ENCODE measurements at regions not wholly inside any gene's neighbourhood (a gene's known extent, or its start where the extent isn't known, plus 50 kb on each side); places are given as distances from the start of the nearest gene placed in this dataset.

DNA sequence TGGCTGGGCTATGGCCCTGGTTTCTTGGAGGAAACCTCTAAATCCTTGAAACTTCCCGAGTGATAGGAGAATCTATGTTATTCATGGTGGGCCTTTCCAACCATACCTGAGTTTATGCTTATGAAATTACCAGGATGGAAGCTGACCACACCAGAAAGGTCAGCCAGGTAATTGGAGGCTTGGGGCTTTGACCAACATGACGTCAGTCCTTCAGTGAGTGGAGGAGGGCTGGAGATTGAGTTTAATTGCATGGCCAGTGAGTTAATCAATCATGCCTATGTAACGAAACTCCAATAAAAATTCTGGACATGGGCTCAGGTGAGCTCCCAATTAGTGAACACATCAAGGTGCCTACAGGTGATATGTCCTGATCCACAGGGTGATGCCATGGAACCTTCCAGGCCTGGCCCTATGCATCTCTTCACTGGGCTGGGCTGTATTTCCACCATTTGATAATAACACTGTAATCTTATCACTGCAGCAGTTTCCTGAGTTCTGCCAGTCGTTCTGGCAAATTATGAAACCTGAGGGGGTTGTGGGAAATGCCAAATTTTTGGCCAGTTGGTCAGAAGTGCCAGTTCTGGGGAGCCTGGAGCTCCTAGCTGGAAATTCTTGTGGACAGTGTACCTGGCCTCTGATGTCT, 106.5 kb downstream of the CDH26 start:
- no peak for DNase-seq (ENCODE audit: low read depth in 2 of 2)

DNA sequence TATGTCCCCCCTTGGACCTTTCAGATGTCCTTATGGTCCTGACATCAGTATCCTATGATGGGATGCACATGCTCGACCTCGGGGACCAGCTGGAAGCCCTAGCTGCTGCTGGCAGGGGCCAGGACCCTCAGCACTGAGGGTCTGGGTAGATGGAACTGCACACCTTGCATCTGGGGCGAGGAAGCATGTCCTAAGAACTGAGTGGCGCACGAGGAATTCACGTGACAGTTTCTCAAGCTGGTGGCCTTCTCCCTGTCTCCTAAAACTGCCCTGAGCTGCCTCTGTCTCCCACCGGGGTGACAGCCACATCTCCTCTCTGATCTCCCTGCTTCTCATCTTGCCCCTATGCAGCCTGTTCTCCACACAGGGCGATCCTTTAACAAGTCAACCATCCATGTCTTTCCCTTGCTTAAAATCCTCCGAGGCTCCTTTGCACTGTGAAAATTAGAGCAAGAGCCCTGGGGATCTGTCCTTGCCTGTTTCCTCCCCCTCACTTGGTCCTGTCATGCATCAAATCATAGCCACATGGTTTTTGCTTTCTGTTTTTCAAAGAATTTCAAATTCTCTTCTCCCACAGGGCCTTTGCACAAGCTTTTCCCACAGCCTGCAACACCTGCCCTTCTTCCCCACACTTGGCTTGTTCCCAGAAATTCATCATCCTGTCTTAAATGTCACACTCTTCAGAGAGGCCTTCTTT, 107.7 kb downstream of the CDH26 start:
- DNase-seq (ENCODE audit: low read depth in 2 of 2), result no peak

- no peak for DNase-seq (ENCODE audit: low read depth in 2 of 2)
Measured at GRCh38 chr20:60066438-60066823, 108.2 kb downstream of the CDH26 start.

DNA sequence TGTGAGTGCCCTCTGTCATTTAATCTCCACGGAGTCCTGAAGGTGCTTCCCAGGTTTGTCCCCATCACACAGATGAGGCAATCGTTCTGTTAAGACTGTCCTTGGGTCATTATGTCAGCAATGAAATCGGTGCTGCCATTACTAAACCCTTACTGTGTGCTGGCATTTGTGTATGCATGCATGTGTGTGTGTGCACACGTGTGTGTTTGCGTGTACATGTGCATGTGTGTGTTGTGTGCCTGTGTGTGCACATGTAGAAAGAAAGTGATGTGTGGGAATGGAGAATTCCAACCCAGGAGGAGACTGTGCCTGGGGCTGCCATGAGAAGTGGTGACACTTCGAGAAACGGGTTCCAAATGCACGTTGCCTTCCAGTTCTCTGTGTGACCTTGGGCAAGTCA, 110.3 kb downstream of the CDH26 start:
- no peak for DNase-seq (ENCODE audit: low read depth in 2 of 2)

GRCh38 chr20:60069656-60070055, 111.4 kb downstream of the CDH26 start:
- DNase-seq (ENCODE audit: low read depth in 2 of 2), result no peak

- no peak for DNase-seq (ENCODE audit: low read depth in 2 of 2)
Measured at GRCh38 chr20:60070791-60071190, 112.6 kb downstream of the CDH26 start.

DNA sequence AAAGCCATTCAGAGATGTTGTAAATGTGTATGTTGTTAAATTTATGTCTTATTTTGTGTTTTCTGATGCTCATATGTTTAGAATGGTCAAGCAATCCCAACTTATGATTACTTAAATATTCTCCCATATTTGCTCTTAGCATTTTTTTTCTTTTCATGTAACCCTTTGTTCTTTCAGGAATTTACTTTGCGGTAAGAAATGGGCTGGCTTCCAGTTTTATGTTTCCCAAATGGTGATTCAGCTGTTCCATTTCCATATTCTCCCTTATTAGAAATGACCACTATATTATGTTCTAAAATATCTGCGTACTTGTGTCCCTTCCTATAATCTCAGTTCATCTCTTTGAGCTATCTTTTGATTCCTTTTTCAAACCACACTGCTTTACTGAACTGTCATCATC, 113.7 kb downstream of the CDH26 start:
- DNase-seq (ENCODE audit: low read depth in 2 of 2), result no peak

DNA sequence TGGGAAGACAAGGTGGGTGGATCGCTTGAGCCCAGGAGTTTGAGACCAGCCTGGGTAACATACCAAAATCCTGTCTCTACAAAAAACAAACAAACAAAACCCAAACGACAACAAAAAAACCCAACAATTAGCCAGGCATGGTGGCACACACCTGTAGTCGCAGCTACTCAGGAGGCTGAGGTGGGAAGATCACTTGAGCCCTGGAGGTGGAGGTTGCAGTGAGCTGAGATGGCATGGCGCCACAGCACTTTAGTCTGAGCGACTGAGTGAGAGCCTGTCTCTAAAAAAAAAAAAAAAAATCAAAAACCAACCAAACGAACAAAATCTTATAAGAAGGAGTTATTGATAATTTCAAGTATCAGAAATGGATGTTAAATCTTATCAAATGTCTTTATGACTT, 114.9 kb downstream of the CDH26 start:
- DNase-seq (ENCODE audit: low read depth in 2 of 2), result no peak

DNA sequence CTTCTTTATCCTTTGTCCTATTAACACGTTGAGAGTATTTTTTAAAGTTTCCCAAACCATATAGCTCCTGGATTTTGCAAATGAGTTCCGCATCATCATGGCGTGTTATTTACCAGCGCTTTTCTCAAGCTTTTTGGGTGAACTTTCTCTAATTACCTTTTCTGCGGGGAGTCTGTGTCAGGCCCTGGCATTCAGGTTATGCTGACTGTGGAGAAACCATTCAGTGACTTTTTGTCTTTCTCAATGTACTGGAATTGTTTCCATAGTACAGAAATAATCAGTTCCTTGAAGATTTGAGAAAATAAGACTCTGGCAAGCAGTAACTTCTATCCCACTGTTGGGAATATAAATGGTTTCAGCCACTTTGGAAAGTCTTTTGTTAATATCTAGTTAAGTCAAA, 115.3 kb downstream of the CDH26 start:
- DNase-seq (ENCODE audit: low read depth in 2 of 2), result no peak

DNA sequence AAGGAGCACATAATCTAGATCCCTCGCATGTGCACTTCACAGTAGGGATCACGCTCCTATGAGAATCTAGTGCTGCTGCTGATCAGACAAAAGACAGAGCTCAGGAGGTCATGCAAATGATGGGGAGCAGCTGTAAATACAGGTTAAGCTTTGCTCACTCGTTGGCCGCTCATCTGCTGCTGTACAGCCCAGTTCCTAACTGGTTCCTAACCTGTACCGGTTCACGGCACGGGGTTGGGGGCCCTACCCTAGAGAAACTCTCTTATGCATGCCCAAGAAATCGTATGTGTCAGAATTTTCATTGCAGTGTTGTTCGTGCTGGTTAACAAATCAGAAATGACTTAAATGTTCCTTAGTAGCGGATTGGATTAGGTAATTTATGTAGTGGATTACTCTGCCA, 116.1 kb downstream of the CDH26 start:
- DNase-seq (ENCODE audit: low read depth in 2 of 2), result no peak

DNA sequence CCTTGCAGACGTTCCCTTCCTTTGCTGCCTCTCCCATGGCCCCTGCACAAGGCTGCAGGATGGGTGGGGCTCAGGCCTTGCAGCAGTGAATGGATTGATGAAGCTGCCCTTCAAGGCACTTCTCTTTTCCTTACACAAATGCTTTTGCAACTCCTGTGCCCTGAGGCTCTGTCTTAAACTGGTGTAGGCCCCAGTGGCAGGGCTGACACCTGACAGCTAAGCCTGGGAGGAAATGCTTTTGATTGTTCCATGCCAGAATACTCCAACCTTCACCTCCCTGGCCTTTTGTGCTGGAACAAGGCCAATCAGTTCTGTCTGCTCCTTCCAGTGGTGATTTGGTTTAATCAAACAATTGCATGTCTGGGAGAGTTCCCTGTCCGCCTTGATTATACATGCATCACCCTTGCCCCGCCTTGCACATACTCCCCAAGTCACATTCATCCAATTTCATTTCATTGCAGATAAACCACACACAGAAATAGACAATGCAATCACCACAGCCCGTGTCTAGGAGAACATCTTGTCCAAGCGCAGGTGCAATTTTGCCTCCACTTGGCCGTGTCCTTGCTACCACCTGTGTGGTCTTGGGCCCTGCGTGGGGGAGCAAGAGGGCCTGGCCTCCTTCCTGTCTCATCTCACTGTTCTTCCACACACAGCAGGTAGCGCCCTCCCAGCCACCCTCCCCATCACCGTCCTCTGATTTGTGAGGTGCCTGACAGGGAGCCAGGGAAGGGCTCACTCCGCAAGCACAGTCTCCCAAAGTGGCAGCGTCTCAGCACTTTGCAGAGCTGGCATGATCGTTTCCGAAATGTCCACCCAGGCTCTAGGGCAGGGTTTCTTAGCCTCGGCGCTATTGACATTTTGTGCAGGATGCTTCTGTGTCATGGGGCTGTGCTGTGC, 120.4 kb downstream of the CDH26 start:
- no peak for DNase-seq (ENCODE audit: low read depth in 2 of 2)

DNA sequence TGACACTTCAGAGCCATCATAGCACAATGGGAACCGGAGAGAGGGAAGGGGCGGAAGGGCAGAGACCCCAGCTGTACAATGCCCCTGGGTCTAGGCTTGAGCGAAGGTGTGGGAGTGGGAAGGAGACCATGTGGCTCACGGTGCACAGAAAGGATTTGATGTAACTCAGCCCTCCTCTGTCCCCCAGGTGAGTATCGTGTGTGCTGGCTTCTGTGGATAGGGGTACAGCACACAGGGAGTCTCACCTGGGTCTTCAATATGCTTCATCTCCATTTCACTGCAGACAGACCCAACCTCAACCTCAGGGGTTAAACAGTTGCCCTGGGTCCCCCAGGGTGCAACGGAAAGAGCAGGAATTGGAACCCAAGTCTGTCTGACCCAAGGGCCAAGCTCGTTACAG, 122.2 kb downstream of the CDH26 start:
- no peak for DNase-seq (ENCODE audit: low read depth in 2 of 2)

DNA sequence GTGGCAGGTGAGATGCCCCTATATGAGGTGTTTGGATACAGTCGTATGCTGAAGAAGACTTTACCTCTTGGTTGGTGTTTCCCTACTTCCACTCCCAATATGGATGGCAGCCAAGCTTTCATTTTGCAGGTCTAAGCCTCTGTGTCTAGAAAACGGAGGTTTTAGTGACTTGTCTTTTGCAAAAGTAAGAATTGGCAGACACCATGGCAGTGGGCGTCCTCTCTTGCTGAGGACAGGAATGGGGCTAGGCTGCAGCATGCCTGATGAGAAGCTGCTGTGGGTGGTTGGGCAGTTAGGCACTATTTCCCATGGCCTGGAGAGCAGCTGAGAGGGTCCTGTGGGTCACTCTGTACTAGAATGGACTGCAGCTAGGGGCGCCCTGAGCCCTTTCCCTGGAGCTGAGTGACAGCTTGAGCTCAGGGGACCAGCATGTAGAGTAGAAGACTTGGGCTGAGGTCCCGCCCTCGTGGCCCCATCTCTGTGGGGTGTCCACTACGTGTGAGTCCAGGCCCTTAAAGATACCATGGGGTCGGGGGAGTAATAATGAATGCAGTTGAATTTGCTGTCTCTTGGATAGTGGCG, 127.4 kb downstream of the CDH26 start:
- DNase-seq (ENCODE audit: low read depth in 2 of 2), result no peak

DNA sequence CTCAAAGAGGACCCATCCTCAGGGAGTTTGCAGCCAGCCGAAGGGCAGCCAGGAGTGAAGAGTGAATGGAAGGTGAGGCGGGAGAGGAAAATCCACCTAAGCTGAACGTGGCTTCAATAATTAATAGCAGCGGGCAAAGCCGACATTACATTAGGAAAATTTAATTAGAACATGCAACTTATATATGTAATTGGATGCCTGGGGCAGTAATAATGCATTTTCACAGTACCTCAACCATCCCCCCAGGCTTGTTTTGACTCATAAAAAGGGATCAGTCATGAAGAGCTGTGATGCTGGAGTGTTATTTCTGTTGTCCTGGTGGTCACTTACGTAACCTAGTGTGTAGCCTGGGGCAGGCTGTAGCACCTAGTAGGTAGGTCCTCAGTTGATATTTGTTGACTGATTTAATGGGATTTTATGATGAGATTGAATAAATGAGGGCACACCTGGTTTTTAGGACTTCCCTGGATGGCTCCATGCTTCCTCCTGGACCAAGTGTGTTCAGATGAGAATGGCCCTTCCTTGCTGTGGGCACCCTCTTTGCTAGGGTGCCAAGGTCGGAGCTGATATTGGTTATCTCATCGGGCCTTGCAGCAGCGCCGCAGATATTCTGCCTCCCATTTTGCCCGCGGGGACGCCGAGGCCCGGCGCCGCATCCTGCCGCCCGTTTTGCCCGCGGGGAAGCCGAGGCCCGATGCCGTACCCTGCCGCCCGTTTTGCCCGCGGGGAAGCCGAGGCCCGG, 128.8 kb downstream of the CDH26 start:
- DNase-seq (ENCODE audit: low read depth in 2 of 2), result no peak

- no peak for DNase-seq (ENCODE audit: low read depth in 2 of 2)
Measured at GRCh38 chr20:60087563-60088105, 129.4 kb downstream of the CDH26 start.

DNA sequence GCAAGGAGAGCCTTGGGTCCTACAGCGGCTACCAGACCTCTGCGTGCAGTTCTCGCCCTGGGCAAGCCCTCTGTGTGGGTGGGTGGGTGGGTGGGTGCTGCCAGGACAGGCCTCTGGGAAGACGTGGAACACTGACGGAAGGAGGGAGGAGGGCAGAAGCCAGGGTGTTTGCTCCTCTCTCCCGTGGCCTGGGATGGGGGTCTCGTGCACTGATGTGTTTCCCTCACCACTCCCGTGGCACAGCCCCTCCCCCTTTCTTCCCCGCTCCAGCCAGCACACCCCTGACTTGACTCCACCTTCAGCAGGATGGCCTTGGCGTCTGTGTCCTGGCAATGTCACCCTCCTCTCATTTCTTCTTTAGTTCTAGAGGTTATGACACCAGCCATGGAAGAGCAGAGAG, 130.0 kb downstream of the CDH26 start:
- DNase-seq (ENCODE audit: low read depth in 2 of 2), result no peak

- no peak for DNase-seq (ENCODE audit: low read depth in 2 of 2)
Measured at GRCh38 chr20:60090631-60091030, 132.4 kb downstream of the CDH26 start.

- no peak for DNase-seq (ENCODE audit: low read depth in 2 of 2)
Measured at GRCh38 chr20:60091305-60091704, 133.1 kb downstream of the CDH26 start.

- no peak for DNase-seq (ENCODE audit: low read depth in 2 of 2)
Measured at GRCh38 chr20:60091861-60092260, 133.6 kb downstream of the CDH26 start.

- DNase-seq (ENCODE audit: low read depth in 2 of 2), result no peak
Measured at GRCh38 chr20:60092729-60093128, 134.5 kb downstream of the CDH26 start.

GRCh38 chr20:60095456-60095855, 137.2 kb downstream of the CDH26 start:
- DNase-seq (ENCODE audit: low read depth in 2 of 2), result no peak
